WI38 (cell line): ENCODE measurements at regions not wholly inside any gene's neighbourhood (a gene's known extent, or its start where the extent isn't known, plus 50 kb on each side); places are given as distances from the start of the nearest gene placed in this dataset.
"Not testable (repeated sequence)": the region's sequence is repeated elsewhere in the genome, so short reads cannot be mapped to it uniquely, and the experiment has no call there.

Experiments
- H3K4me3 ChIP-seq: 2 replicates; pipeline ENCODE4 v1.5.1; 2011; ENCODE audit warnings: low read depth, mild to moderate bottlenecking, control low read depth, low read length
- CTCF ChIP-seq: IDR thresholded peaks from 2 replicates; pipeline ENCODE4 v1.5.1; 2012; ENCODE audit warnings: low read depth, mild to moderate bottlenecking, control low read depth, low read length

GRCh38 chr13:65309906-65310305 is 1920.2 kb downstream of the PCDH9 start:
- no peak overlapping the region for H3K4me3 ChIP-seq
- TF ChIP-seq CTCF, result no peak

GRCh38 chr13:65308729-65309128 is 1921.4 kb downstream of the PCDH9 start:
- H3K4me3 ChIP-seq, result not testable (repeated sequence)

GRCh38 chr13:65307056-65307455 is 1923.1 kb downstream of the PCDH9 start:
- no peak for TF ChIP-seq CTCF
- H3K4me3 ChIP-seq, result no peak overlapping the region

GRCh38 chr13:65302691-65303090 is 1927.4 kb downstream of the PCDH9 start:
- TF ChIP-seq CTCF, result no peak
- no peak overlapping the region for H3K4me3 ChIP-seq

- no peak overlapping the region for H3K4me3 ChIP-seq
These were observed 1928.6 kb downstream of the PCDH9 start for GRCh38 chr13:65301506-65301905.

GRCh38 chr13:65300220-65300619 is 1929.9 kb downstream of the PCDH9 start:
- no peak overlapping the region for H3K4me3 ChIP-seq
- TF ChIP-seq CTCF, result no peak

More at GRCh38 chr13:65301506-65301905, 1928.6 kb downstream of the PCDH9 start:
- no peak for TF ChIP-seq CTCF

- TF ChIP-seq CTCF, result no peak
- no peak overlapping the region for H3K4me3 ChIP-seq
These were observed 1936.5 kb downstream of the PCDH9 start for GRCh38 chr13:65293530-65294198.

- no peak for TF ChIP-seq CTCF
- no peak overlapping the region for H3K4me3 ChIP-seq
These were observed 1937.6 kb downstream of the PCDH9 start for GRCh38 chr13:65292488-65292901.
